Brain microvascular endothelial cell (primary cell): ENCODE measurements at regions not wholly inside any gene's neighbourhood (a gene's known extent, or its start where the extent isn't known, plus 50 kb on each side); places are given as distances from the start of the nearest gene placed in this dataset.

ENCODE experiments used
- DNase-seq: peaks from one replicate; pipeline ENCODE4 v3.0.0-alpha.2; 2020
- H3K27ac ChIP-seq: fragments of 250-450 bp; sonication (Bioruptor Pico); 2 replicates; pipeline ENCODE4 v1.5.1; 2020; ENCODE audit warnings: mild to moderate bottlenecking, moderate library complexity
- H3K27me3 ChIP-seq: fragments of 250-450 bp; sonication (Bioruptor Pico); replicated peaks from 2 replicates; pipeline ENCODE4 v1.5.1; 2020; ENCODE audit warnings: mild to moderate bottlenecking
- H3K36me3 ChIP-seq: fragments of 250-450 bp; sonication (Bioruptor Pico); replicated peaks from 2 replicates; pipeline ENCODE4 v1.5.1; 2020; ENCODE audit warnings: mild to moderate bottlenecking
- H3K4me3 ChIP-seq: 2 replicates; pipeline ENCODE4 v1.5.1; 2011; ENCODE audit warnings: low read depth, mild to moderate bottlenecking, control low read depth, low read length, moderate library complexity
- in situ Hi-C: cut with HindIII; loops from 2 replicates; pipeline ENCODE4 v1.10.0; 2017; ENCODE audit warnings: low sequenced_read_pairs, low pct_ligation_motif_present
- TF ChIP-seq, protein P1 (sequence below): IDR thresholded peaks from 2 replicates; pipeline ENCODE4 v1.5.1; 2011; ENCODE audit warnings: low read depth, mild to moderate bottlenecking, moderate library complexity, low read length, control low read depth, inconsistent platforms; ENCODE audit errors: missing control alignments

DNA sequence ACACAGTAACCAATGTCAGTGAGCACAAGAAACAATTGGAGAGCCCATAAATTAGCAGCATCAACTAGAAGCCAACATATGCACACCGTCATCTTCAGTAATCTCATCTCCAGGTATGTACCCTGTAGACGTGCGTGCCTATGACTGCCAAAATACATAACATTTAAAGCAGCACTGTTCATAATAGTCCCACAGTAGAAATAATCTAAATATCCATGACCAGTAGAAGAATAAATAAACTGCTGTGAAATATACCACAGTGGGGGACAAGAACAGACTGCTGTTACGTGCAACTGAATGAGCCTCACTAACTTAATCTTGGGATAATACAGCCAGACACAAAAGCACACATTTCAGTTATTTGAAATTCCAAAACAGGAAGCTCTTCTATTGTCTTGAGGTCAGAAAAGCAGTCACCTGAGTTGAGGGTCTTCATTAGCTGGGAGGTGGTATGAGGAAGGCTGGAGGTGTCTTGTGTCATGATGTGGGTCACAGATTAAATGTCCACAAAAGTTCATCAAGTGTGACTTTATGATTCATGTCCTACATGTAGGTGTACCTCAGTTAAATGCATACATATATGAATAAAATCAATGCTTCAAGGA is 454.2 kb upstream of the AKR1E2 start:
- Histone ChIP-seq H3K27ac (peak overlapping the region; percentile 85), H3K36me3 (no peaks in the 10 kb centered on the region), H3K4me3 (no peak overlapping the region), H3K27me3 (no peaks in the 10 kb centered on the region)
- TF ChIP-seq, protein P1, sequence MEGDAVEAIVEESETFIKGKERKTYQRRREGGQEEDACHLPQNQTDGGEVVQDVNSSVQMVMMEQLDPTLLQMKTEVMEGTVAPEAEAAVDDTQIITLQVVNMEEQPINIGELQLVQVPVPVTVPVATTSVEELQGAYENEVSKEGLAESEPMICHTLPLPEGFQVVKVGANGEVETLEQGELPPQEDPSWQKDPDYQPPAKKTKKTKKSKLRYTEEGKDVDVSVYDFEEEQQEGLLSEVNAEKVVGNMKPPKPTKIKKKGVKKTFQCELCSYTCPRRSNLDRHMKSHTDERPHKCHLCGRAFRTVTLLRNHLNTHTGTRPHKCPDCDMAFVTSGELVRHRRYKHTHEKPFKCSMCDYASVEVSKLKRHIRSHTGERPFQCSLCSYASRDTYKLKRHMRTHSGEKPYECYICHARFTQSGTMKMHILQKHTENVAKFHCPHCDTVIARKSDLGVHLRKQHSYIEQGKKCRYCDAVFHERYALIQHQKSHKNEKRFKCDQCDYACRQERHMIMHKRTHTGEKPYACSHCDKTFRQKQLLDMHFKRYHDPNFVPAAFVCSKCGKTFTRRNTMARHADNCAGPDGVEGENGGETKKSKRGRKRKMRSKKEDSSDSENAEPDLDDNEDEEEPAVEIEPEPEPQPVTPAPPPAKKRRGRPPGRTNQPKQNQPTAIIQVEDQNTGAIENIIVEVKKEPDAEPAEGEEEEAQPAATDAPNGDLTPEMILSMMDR: no peak
- no peak for DNase-seq
- in situ Hi-C loops: no loop called here

GRCh38 chr10:4370376-4370775 is 455.6 kb upstream of the AKR1E2 start:
- no peaks in the 10 kb centered on the region for H3K27me3 ChIP-seq
- no peak overlapping the region for H3K27ac ChIP-seq
- in situ Hi-C loops: no loop called here
- no peak for DNase-seq
- TF ChIP-seq, protein P1: no peak
- H3K4me3 ChIP-seq: no peak overlapping the region
- no peaks in the 10 kb centered on the region for H3K36me3 ChIP-seq

- H3K36me3 ChIP-seq: no peaks in the 10 kb centered on the region
- in situ Hi-C loops: no loop called here
- TF ChIP-seq, protein P1: no peak
- H3K27ac ChIP-seq: no peak overlapping the region
- DNase-seq: no peak
- no peak overlapping the region for H3K4me3 ChIP-seq
- H3K27me3 ChIP-seq: no peaks in the 10 kb centered on the region
Measured at GRCh38 chr10:4361581-4361980, 464.4 kb upstream of the AKR1E2 start.

DNA sequence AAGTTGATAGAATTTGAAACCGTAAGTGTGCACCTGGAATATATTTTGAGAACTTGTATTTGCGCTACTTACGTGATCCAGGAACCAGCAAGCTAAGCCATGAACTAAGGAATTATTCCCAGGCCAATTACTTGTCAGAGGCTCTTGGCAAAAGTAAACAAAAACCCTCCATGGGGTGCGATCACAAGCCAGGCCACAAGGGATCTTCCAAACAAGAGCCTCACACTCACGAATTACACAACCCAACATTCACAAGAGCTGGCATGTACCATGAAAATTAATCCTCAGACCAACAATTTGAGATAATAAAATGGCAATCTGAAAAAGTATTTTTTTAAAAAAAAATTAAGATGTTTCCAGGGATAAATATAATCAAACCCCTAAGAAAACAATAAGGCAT is 467.0 kb upstream of the AKR1E2 start:
- Histone ChIP-seq H3K36me3 (no peaks in the 10 kb centered on the region), H3K4me3 (no peak overlapping the region), H3K27me3 (no peaks in the 10 kb centered on the region), H3K27ac (no peak overlapping the region)
- no peak for DNase-seq
- in situ Hi-C loops: no loop called here
- TF ChIP-seq, protein P1: no peak

DNA sequence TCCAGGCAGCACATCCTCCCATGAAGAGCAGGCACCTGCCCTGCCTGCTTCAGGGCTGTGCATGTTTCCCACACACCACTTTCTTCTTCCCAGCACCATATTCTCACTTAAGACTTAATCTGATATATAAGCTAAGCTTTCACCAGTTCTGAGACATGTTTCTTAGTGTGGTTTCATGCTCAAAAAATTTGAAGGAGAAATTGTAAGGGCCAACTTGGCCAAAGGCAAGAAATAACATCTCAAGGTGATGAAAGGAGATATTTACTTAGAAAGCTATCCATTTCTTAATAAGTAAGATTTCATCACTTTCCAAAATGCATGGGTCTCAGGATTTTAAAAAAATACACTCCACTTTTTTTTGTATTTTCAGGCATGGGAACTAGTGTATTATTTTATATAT is 468.1 kb upstream of the AKR1E2 start:
- H3K27me3 ChIP-seq: no peaks in the 10 kb centered on the region
- in situ Hi-C loops: no loop called here
- H3K27ac ChIP-seq: no peak overlapping the region
- no peak overlapping the region for H3K4me3 ChIP-seq
- TF ChIP-seq, protein P1: no peak
- no peak for DNase-seq
- H3K36me3 ChIP-seq: no peaks in the 10 kb centered on the region

GRCh38 chr10:4355350-4355749 is 470.7 kb upstream of the AKR1E2 start:
- no peak overlapping the region for H3K27ac ChIP-seq
- no peaks in the 10 kb centered on the region for H3K27me3 ChIP-seq
- in situ Hi-C loops: no loop called here
- no peaks in the 10 kb centered on the region for H3K36me3 ChIP-seq
- TF ChIP-seq, protein P1: no peak
- no peak overlapping the region for H3K4me3 ChIP-seq
- DNase-seq: no peak
